Activated CD4-positive, alpha-beta T cell treated with anti-CD3 and anti-CD28 coated beads, Interleukin-2, amount 50 U/mL, for 24 hours (primary cell): ENCODE measurements at regions not wholly inside any gene's neighbourhood (a gene's known extent, or its start where the extent isn't known, plus 50 kb on each side); places are given as distances from the start of the nearest gene placed in this dataset.
A peak's percentile ranks its signal among the peaks of the same experiment; 100 is the strongest.

Experiments
- DNase-seq, 2 donors: peaks; one replicate each; pipeline ENCODE4 v3.0.0-alpha.2; 2020; ENCODE audit warnings: low read depth in 1 of 2, low spot score in 1 of 2

- DNase-seq: peak; percentile 64 to 78
These were observed 82.9 kb upstream of the C1QTNF9B start for GRCh38 chr13:23980160-23980551.

GRCh38 chr13:23983671-23984070 is 86.4 kb upstream of the C1QTNF9B start:
- no peak for DNase-seq

GRCh38 chr13:23984546-23984945 is 87.2 kb upstream of the C1QTNF9B start:
- DNase-seq: no peak

GRCh38 chr13:23985060-23985459 is 87.8 kb upstream of the C1QTNF9B start:
- DNase-seq: no peak

- no peak for DNase-seq
These were observed 88.5 kb upstream of the C1QTNF9B start for GRCh38 chr13:23985839-23986238.

- no peak for DNase-seq
These were observed 89.3 kb upstream of the C1QTNF9B start for GRCh38 chr13:23986619-23987018.

GRCh38 chr13:23987331-23987894 is 90.1 kb upstream of the C1QTNF9B start:
- DNase-seq: no peak

GRCh38 chr13:23988546-23989122 is 91.3 kb upstream of the C1QTNF9B start:
- DNase-seq: no peak

- DNase-seq: no peak
These were observed 93.2 kb upstream of the C1QTNF9B start for GRCh38 chr13:23990455-23990854.

- no peak for DNase-seq
These were observed 93.8 kb upstream of the C1QTNF9B start for GRCh38 chr13:23991119-23991518.

GRCh38 chr13:23992781-23993679 is 95.7 kb upstream of the C1QTNF9B start:
- no peak for DNase-seq

GRCh38 chr13:23993680-23993985 is 96.3 kb upstream of the C1QTNF9B start:
- DNase-seq: no peak

GRCh38 chr13:23995283-23996073 is 98.2 kb upstream of the C1QTNF9B start:
- no peak for DNase-seq

- DNase-seq: no peak
These were observed 99.2 kb upstream of the C1QTNF9B start for GRCh38 chr13:23996456-23996855.

- DNase-seq: no peak
These were observed 102.1 kb upstream of the C1QTNF9B start for GRCh38 chr13:23999424-23999823.

GRCh38 chr13:24002206-24002815 is 105.0 kb upstream of the C1QTNF9B start:
- DNase-seq: no peak

- DNase-seq: no peak
These were observed 107.0 kb upstream of the C1QTNF9B start for GRCh38 chr13:24004142-24004899.

GRCh38 chr13:24004971-24005370 is 107.7 kb upstream of the C1QTNF9B start:
- DNase-seq: no peak

- no peak for DNase-seq
These were observed 108.5 kb upstream of the C1QTNF9B start for GRCh38 chr13:24005755-24006281.

- no peak for DNase-seq
These were observed 109.4 kb upstream of the C1QTNF9B start for GRCh38 chr13:24006520-24007248.
